Sigmoid colon (tissue), 4 donors: ENCODE measurements at regions not wholly inside any gene's neighbourhood (a gene's known extent, or its start where the extent isn't known, plus 50 kb on each side); places are given as distances from the start of the nearest gene placed in this dataset.

ENCODE experiments used
- POLR2A ChIP-seq, 2 donors: fragments of 450-650 bp; IDR thresholded peaks; one replicate each; pipeline ENCODE4 v1.6.1; 2016; ENCODE audit warnings: antibody characterized with exemption in 2 of 2, mild to moderate bottlenecking in 2 of 2, moderate library complexity in 2 of 2
- POLR2AphosphoS5 ChIP-seq, 4 donors: sonication (generic); formaldehyde crosslinking; IDR thresholded peaks; one replicate each; pipeline ENCODE4 v1.6.1; 2017; ENCODE audit warnings: antibody characterized with exemption in 4 of 4
- TF ChIP-seq, protein P1 (sequence below), 4 experiments: fragments of 450-650 bp in 3 of 4; fragments of 200-600 bp in 1 of 4; IDR thresholded peaks; one replicate each; pipeline ENCODE4 v1.5.1; 2016 to 2019; ENCODE audit warnings: antibody characterized with exemption in 4 of 4, mild to moderate bottlenecking in 3 of 4, moderate library complexity in 2 of 4

GRCh38 chr6:15832841-15833240 is 170.0 kb upstream of the DTNBP1 start:
- no peak for TF ChIP-seq POLR2AphosphoS5 (IDR thresholded peaks at IDR 0.05)
- TF ChIP-seq POLR2A (IDR thresholded peaks at IDR 0.05): no peak
- TF ChIP-seq, protein P1, sequence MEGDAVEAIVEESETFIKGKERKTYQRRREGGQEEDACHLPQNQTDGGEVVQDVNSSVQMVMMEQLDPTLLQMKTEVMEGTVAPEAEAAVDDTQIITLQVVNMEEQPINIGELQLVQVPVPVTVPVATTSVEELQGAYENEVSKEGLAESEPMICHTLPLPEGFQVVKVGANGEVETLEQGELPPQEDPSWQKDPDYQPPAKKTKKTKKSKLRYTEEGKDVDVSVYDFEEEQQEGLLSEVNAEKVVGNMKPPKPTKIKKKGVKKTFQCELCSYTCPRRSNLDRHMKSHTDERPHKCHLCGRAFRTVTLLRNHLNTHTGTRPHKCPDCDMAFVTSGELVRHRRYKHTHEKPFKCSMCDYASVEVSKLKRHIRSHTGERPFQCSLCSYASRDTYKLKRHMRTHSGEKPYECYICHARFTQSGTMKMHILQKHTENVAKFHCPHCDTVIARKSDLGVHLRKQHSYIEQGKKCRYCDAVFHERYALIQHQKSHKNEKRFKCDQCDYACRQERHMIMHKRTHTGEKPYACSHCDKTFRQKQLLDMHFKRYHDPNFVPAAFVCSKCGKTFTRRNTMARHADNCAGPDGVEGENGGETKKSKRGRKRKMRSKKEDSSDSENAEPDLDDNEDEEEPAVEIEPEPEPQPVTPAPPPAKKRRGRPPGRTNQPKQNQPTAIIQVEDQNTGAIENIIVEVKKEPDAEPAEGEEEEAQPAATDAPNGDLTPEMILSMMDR (IDR thresholded peaks at IDR 0.05): no peak
